RWPE1 (cell line): ENCODE measurements at regions not wholly inside any gene's neighbourhood (a gene's known extent, or its start where the extent isn't known, plus 50 kb on each side); places are given as distances from the start of the nearest gene placed in this dataset.

Experiments used
- CTCF ChIA-PET: fragments of 350-600 bp; sonication (Branson Sonifier 250); formaldehyde crosslinking; extraction: SDS; loops from one replicate; lab custom pipeline; 2021; lab: Yijun Ruan, JAX
- POLR2A ChIA-PET: fragments of 400-600 bp; formaldehyde crosslinking; extraction: SDS; loops from one replicate; lab custom pipeline; 2020; ENCODE audit warnings: antibody characterized with exemption; ENCODE audit not compliant: low non-redundant PET; lab: Yijun Ruan, JAX
- DNase-seq: peaks from one replicate; pipeline ENCODE4 v3.0.0; 2012; ENCODE audit warnings: low spot score
- H3K27ac ChIP-seq: fragments of 450-650 bp; 2 replicates; pipeline ENCODE4 v1.5.1; 2017
- CTCF ChIP-seq: fragments of 450-650 bp; conservative IDR thresholded peaks from 2 replicates; pipeline ENCODE4 v1.5.1; 2017; ENCODE audit warnings: low read depth, mild to moderate bottlenecking

- CTCF ChIA-PET, result no interaction called here
- no peak overlapping the region for H3K27ac ChIP-seq
- POLR2A ChIA-PET, result no interaction called here
- DNase-seq, result no peak
- no peak for TF ChIP-seq CTCF
These were observed 207.1 kb downstream of the HERPUD2 start for GRCh38 chr7:35487841-35488240.

GRCh38 chr7:35487402-35487801, 207.5 kb downstream of the HERPUD2 start:
- no peak for DNase-seq
- no peak overlapping the region for H3K27ac ChIP-seq
- CTCF ChIA-PET, result no interaction called here
- no peak for TF ChIP-seq CTCF
- POLR2A ChIA-PET, result no interaction called here

GRCh38 chr7:35485436-35485835, 209.5 kb downstream of the HERPUD2 start:
- no peak overlapping the region for H3K27ac ChIP-seq
- no peak for TF ChIP-seq CTCF
- no peak for DNase-seq
- POLR2A ChIA-PET, result no interaction called here
- CTCF ChIA-PET, result no interaction called here

GRCh38 chr7:35483568-35483967, 211.4 kb downstream of the HERPUD2 start:
- POLR2A ChIA-PET, result no interaction called here
- no peak for DNase-seq
- TF ChIP-seq CTCF, result no peak
- CTCF ChIA-PET, result no interaction called here
- H3K27ac ChIP-seq, result no peak overlapping the region

- no peak overlapping the region for H3K27ac ChIP-seq
- TF ChIP-seq CTCF, result no peak
- CTCF ChIA-PET, result no interaction called here
- POLR2A ChIA-PET, result interaction anchor here (0.6 kb wide), 1 partner anchor 1501 kb away, joined by 3 read pairs; no protein-coding TSS in a partner anchor
- no peak for DNase-seq
These were observed 212.7 kb downstream of the HERPUD2 start for GRCh38 chr7:35482231-35482630.

GRCh38 chr7:35480806-35481205, 214.1 kb downstream of the HERPUD2 start:
- TF ChIP-seq CTCF, result no peak
- CTCF ChIA-PET, result no interaction called here
- POLR2A ChIA-PET, result no interaction called here

GRCh38 chr7:35477609-35478008, 217.3 kb downstream of the HERPUD2 start:
- CTCF ChIA-PET, result no interaction called here
- no peak for DNase-seq
- no peak overlapping the region for H3K27ac ChIP-seq
- POLR2A ChIA-PET, result no interaction called here
- TF ChIP-seq CTCF, result no peak

More at GRCh38 chr7:35480806-35481205, 214.1 kb downstream of the HERPUD2 start:
- H3K27ac ChIP-seq, result no peak overlapping the region
- no peak for DNase-seq
